ENCODE measurements at regions not wholly inside any gene's neighbourhood (a gene's known extent, or its start where the extent isn't known, plus 50 kb on each side); places are given as distances from the start of the nearest gene placed in this dataset.

DNA sequence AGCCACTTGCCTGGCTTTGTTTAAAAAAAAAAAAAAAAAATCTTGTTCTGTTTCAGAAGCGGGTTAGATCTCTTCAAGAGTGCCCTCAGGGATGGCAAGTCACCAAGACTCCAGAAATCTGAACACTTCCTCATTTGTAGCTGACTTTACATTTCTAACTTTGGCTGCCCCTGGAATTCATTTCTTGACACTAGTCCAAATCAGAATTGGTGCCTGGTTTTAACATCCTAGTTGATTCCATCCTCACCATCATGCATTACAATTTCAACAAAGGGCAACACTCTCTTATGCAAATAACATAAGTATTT, 295.5 kb downstream of the RMST start:
- TF ChIP-seq, protein P1, sequence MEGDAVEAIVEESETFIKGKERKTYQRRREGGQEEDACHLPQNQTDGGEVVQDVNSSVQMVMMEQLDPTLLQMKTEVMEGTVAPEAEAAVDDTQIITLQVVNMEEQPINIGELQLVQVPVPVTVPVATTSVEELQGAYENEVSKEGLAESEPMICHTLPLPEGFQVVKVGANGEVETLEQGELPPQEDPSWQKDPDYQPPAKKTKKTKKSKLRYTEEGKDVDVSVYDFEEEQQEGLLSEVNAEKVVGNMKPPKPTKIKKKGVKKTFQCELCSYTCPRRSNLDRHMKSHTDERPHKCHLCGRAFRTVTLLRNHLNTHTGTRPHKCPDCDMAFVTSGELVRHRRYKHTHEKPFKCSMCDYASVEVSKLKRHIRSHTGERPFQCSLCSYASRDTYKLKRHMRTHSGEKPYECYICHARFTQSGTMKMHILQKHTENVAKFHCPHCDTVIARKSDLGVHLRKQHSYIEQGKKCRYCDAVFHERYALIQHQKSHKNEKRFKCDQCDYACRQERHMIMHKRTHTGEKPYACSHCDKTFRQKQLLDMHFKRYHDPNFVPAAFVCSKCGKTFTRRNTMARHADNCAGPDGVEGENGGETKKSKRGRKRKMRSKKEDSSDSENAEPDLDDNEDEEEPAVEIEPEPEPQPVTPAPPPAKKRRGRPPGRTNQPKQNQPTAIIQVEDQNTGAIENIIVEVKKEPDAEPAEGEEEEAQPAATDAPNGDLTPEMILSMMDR (IDR thresholded peaks at IDR 0.05; ENCODE audit: low read depth, low read length, poor library complexity, severe bottlenecking), result no peak
- no peak for TF ChIP-seq EZH2phosphoT487 (IDR thresholded peaks at IDR 0.05; ENCODE audit: borderline replicate concordance, low read length)

Measured in DOHH2 (cell line).